HepG2 (cell line): ENCODE measurements at regions not wholly inside any gene's neighbourhood (a gene's known extent, or its start where the extent isn't known, plus 50 kb on each side); places are given as distances from the start of the nearest gene placed in this dataset.

Experiments
- ATF1 ChIP-seq: IDR thresholded peaks from 2 replicates; pipeline ENCODE4 v1.6.1; 2016; ENCODE audit warnings: mild to moderate bottlenecking, control low read depth
- DZIP1 ChIP-seq: sonication (generic); formaldehyde crosslinking; IDR thresholded peaks from 2 replicates; pipeline ENCODE4 v1.5.0; 2020; ENCODE audit warnings: mild to moderate bottlenecking, missing genetic modification reagents
- FUBP1 ChIP-seq: sonication (generic); formaldehyde crosslinking; IDR thresholded peaks from 2 replicates; pipeline ENCODE4 v1.5.1; 2020; ENCODE audit warnings: missing genetic modification reagents, mild to moderate bottlenecking, borderline replicate concordance
- GABPB1 ChIP-seq: IDR thresholded peaks from 2 replicates; pipeline ENCODE4 v1.6.1; 2016; ENCODE audit warnings: mild to moderate bottlenecking, missing genetic modification reagents, moderate library complexity, missing compliant biosample characterization
- GATAD2A ChIP-seq: IDR thresholded peaks from 2 replicates; pipeline ENCODE4 v1.6.1; 2016
- HDAC6 ChIP-seq: fragments of 200-600 bp; sonication (generic); IDR thresholded peaks from 2 replicates; pipeline ENCODE4 v1.7.0; 2017; ENCODE audit warnings: mild to moderate bottlenecking, antibody characterized with exemption, low read length, low read depth
- IKZF5 ChIP-seq: IDR thresholded peaks from 2 replicates; pipeline ENCODE4 v1.6.1; 2018; ENCODE audit warnings: missing genetic modification reagents, mild to moderate bottlenecking, missing compliant biosample characterization
- MTA3 ChIP-seq: sonication (generic); formaldehyde crosslinking; IDR thresholded peaks from 2 replicates; pipeline ENCODE4 v1.4.0; 2020; ENCODE audit warnings: missing genetic modification reagents
- MXI1 ChIP-seq: IDR thresholded peaks from 3 replicates; pipeline ENCODE4 v1.6.1; 2012; ENCODE audit warnings: low read depth, low read length, inconsistent platforms, borderline replicate concordance
- NFE2L1 ChIP-seq: sonication (generic); formaldehyde crosslinking; IDR thresholded peaks from 2 replicates; pipeline ENCODE4 v1.4.0; 2020; ENCODE audit warnings: missing genetic modification reagents, mild to moderate bottlenecking, borderline replicate concordance
- RELA ChIP-seq: sonication (generic); formaldehyde crosslinking; IDR thresholded peaks from 2 replicates; pipeline ENCODE4 v1.4.0; 2020; ENCODE audit warnings: missing genetic modification reagents
- RFX3 ChIP-seq: IDR thresholded peaks from 2 replicates; pipeline ENCODE4 v1.6.1; 2016; ENCODE audit warnings: missing biosample characterization, missing genetic modification reagents
- SNRNP70 ChIP-seq: fragments of 200-400 bp; formaldehyde crosslinking; IDR thresholded peaks from 2 replicates; pipeline ENCODE4 v1.6.1; 2017; ENCODE audit warnings: mild to moderate bottlenecking, low read depth, low read length, moderate library complexity
- SP1 ChIP-seq, 2 experiments: fragments of 450-650 bp in 1 of 2; sonication (generic) in 1 of 2; formaldehyde crosslinking in 1 of 2; IDR thresholded peaks; 2 replicates each; pipeline versions ENCODE4 v1.4.0 to v1.6.1; 2016 to 2020; ENCODE audit warnings: missing genetic modification reagents in 1 of 2
- SP140L ChIP-seq: sonication (generic); formaldehyde crosslinking; IDR thresholded peaks from 2 replicates; pipeline ENCODE4 v1.4.0; 2020; ENCODE audit warnings: missing genetic modification reagents, borderline replicate concordance
- SP2 ChIP-seq: sonication (generic); formaldehyde crosslinking; IDR thresholded peaks from 2 replicates; pipeline ENCODE4 v1.5.1; 2020; ENCODE audit warnings: mild to moderate bottlenecking, missing genetic modification reagents
- TGIF2 ChIP-seq: IDR thresholded peaks from 2 replicates; pipeline ENCODE4 v1.6.1; 2016; ENCODE audit warnings: control low read depth, missing compliant biosample characterization
- ZMAT3 ChIP-seq: sonication (generic); formaldehyde crosslinking; conservative IDR thresholded peaks from 2 replicates; pipeline ENCODE4 v1.7.0; 2021; ENCODE audit warnings: missing genetic modification reagents
- ZNF451 ChIP-seq: sonication (generic); formaldehyde crosslinking; IDR thresholded peaks from 2 replicates; pipeline ENCODE4 v1.5.0; 2020; ENCODE audit warnings: mild to moderate bottlenecking, missing genetic modification reagents
- ZNF557 ChIP-seq: sonication (generic); formaldehyde crosslinking; IDR thresholded peaks from 2 replicates; pipeline ENCODE4 v1.4.0; 2020; ENCODE audit warnings: missing genetic modification reagents
- ZNF563 ChIP-seq: sonication (generic); formaldehyde crosslinking; IDR thresholded peaks from 2 replicates; pipeline ENCODE4 v1.8.0; 2022; ENCODE audit warnings: mild to moderate bottlenecking, moderate library complexity, missing genetic modification reagents
- ZNF567 ChIP-seq: sonication (generic); formaldehyde crosslinking; IDR thresholded peaks from 2 replicates; pipeline ENCODE4 v1.8.1; 2023; ENCODE audit warnings: mild to moderate bottlenecking, missing genetic modification reagents, borderline replicate concordance
- ZNF639 ChIP-seq: conservative IDR thresholded peaks from 2 replicates; pipeline ENCODE4 v1.6.1; 2018; ENCODE audit warnings: missing genetic modification reagents

- no peak for TF ChIP-seq ZNF639 (CRISPR knock-in tag)
- no peak for TF ChIP-seq SP140L (CRISPR knock-in tag)
- no peak for TF ChIP-seq RFX3 (CRISPR knock-in tag)
- TF ChIP-seq GATAD2A (CRISPR knock-in tag) = peak; percentile 44
- TF ChIP-seq ZNF451 = no peak
- no peak for TF ChIP-seq DZIP1 (CRISPR knock-in tag)
- no peak for TF ChIP-seq MXI1
- TF ChIP-seq SP2 (CRISPR knock-in tag) = no peak
- TF ChIP-seq GABPB1 (CRISPR knock-in tag) = no peak
- no peak for TF ChIP-seq MTA3 (CRISPR knock-in tag)
- TF ChIP-seq SNRNP70 = no peak
- TF ChIP-seq NFE2L1 (CRISPR knock-in tag) = no peak
- no peak for TF ChIP-seq ZNF557 (CRISPR knock-in tag)
- TF ChIP-seq RELA = no peak
- TF ChIP-seq ZMAT3 = no peak
- no peak for TF ChIP-seq SP1 (IDR thresholded peaks at IDR 0.05)
- TF ChIP-seq SP1 (CRISPR knock-in tag; IDR thresholded peaks at IDR 0.05) = no peak
- TF ChIP-seq ZNF567 (CRISPR knock-in tag) = no peak
- no peak for TF ChIP-seq ZNF563
- peak; percentile 70 for TF ChIP-seq TGIF2 (CRISPR knock-in tag)
- TF ChIP-seq HDAC6 = no peak
- no peak for TF ChIP-seq ATF1 (CRISPR knock-in tag)
- TF ChIP-seq FUBP1 (CRISPR knock-in tag) = no peak
- TF ChIP-seq IKZF5 (CRISPR knock-in tag) = 0 out of 2 replicates have a peak, but pooled peaks have one; percentile 41
Observed at GRCh38 chr15:66842710-66843441, 140.8 kb downstream of the SMAD6 start (continued).
